NCI-H345 (cell line): ENCODE measurements at regions not wholly inside any gene's neighbourhood (a gene's known extent, or its start where the extent isn't known, plus 50 kb on each side); places are given as distances from the start of the nearest gene placed in this dataset.
A peak's percentile ranks its signal among the peaks of the same experiment; 100 is the strongest.
"Not testable (repeated sequence)": the region's sequence is repeated elsewhere in the genome, so short reads cannot be mapped to it uniquely, and the experiment has no call there.

ENCODE experiments used
- DNase-seq: peaks from one replicate; lab custom pipeline; 2025; lab: John Stamatoyannopoulos, UW

DNA sequence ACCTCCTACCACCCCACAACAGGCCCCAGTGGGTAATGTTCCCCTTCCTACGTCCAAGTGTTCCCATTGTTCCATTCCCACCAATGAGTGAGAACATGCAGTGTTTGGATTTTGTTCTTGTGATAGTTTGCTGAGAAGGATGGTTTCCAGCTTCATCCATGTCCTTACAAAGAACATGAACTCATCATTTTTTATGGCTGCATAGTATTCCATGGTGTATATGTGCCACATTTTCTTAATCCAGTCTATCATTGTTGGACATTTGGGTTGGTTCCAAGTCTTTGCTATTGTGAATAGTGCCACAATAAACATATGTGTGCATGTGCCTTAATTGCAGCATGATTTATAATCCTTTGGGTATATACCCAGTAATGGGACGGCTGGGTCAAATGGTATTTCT is 81.6 kb downstream of the P2RY10 start:
- DNase-seq = not testable (repeated sequence)

DNA sequence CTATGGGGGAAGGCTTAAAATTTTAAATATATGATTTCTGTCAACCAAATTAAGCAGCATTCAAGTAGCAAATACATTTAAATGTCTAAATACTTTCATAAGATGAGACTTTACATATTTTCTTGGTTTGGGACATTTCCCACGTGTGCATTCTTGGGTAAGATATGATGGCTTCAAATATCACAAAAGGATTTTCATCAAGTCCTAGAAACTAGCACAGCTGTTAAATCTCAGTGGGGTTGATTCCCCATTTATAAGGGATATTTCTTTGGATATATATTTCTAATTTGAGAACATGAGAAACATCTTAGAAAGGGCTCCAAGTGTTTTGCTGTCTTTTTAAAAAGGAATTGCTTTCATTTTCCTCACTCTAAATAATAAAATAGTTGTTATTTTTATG is 90.2 kb downstream of the P2RY10 start:
- no peak for DNase-seq

DNA sequence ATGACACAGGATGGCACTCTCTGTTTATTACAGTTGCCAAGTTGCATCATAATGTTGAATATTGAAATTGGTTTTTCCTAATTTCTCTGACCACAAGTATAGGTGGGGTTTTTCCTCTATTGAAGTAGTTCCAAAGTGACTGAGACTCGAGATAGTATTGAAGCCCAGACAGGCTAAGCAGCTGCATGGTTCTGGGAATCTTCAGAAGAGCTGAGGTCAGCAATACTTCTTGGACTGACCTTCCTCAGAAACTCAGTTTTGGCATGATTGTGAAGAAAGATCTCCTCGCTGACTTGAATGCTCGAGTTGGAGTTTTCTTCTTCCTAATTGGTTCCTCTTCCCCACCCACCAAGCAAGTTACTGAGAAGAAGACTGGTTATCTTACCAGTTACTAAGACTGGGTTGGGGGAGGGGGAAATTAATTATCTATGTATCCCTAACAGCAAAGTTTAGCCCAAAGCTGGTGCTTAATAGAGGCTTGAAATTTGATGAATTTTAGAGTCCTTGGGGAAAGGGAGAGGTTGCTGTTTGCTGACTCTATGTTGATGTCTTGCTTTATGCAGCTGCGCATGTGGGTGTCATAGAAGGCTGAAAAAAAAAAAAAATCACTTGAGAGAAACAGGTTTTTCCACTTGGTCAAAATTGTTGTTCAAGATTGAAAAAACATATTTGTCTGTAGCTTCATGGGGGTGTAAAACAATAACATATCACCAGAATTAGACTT is 91.1 kb downstream of the P2RY10 start:
- no peak for DNase-seq

- no peak for DNase-seq
Observed at GRCh38 chrX:79065696-79066095, 78.8 kb upstream of the GPR174 start.

GRCh38 chrX:79078114-79078513 is 66.4 kb upstream of the GPR174 start:
- no peak for DNase-seq

GRCh38 chrX:79079477-79079876 is 65.0 kb upstream of the GPR174 start:
- no peak for DNase-seq

GRCh38 chrX:79080141-79080540 is 64.3 kb upstream of the GPR174 start:
- no peak for DNase-seq

- DNase-seq = peak; percentile 0
Observed at GRCh38 chrX:79081895-79082512, 62.5 kb upstream of the GPR174 start.

DNA sequence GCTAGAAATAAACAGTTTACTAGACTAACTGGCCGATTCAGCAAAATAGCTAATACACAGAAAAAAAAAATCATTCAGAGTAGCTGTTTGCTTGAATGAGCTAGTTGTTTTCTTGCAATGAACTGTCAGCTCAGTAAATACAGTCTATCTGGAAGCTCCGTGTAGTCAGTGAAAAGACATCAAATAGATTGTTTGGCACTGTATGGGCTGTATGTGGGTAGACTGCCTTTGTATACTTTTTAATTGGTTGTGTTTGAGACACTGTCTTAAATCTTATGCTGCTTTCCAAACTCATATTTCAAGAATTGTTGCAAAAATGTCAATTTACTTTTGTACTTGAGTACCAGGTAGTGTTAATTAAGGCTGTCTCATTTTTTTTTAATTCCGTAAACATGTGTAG is 61.6 kb upstream of the GPR174 start:
- no peak for DNase-seq

DNA sequence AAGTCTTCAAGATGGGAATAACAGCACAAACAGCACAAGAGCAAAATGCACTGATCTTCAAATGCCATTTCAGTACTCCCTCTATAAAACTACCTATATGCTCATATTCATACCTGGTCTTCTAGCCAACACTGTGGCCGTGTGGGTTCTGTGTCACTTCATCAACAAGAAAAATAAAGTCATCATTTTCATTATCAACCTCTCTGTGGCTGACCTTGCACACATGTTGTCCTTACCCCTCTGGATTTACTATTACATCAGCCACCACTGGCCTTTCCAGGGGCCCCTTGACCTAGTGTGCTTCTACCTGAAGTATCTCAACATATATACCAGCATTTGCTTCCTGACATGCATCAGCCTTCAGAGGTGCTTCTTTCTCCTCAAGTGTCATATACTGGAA is 59.6 kb upstream of the GPR174 start:
- DNase-seq = no peak

DNA sequence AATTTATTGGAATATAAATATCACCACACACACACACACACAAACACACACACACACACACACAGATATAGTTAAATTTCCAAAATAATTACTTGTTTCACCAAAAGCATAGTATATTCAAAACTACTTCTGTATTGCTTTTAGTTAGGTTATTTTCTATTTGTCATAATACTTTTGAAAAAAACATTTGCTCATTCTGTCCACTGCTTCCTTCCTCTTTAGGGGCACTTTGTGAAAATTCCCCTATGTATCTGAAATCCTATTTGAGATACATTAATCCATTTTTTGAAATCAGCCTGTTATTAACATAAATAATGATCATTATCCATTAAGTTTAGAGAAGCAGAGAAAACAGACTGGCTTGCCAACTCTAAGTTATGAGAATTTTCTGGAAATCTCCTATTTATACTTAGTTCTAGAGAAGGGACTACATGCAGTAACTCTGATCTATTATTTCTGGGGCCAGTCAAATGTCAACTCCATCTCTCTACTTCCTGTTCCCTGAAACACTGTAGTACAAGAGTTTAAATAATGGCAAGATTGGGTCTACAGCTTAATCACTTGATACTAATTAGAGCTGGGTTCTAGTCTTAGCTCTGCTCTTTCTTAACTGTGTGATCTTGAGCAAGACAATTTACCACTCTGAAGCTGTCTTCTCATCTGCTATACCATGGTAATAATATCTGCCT is 54.4 kb upstream of the GPR174 start:
- DNase-seq = no peak

DNA sequence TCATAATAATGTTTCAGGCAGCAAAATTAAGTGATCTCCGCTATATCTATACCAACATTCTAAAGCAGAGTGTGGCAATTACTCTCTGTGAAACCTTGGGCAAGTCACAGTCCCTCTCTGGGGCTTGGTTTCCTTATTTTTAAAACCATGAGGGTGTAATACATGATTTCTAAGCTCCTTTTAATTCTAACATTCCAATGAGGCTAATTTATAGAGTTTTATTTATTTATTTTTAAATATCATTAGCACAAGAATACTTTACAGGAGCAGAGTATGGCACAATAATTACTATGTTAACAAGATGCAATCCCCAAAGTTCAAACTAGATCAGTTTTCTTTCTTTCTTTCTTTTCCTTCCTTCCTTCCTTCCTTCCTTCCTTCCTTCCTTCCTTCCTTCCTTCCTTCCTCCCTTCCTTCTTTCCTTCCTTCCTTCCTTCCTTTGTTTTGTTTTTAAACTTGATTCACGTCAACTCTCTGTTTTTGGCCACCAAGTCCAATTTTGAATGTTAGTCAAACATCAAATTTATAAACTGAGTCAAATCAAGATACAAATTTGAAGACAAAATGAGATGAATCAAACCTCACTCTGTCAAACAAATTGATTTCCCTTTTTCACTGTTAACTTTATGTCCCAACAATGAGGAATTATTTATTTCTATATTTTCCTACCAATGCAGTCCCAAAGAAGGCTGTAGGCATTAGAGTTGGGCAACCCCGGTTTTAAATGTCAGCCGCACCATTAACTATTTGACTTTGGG is 50.2 kb upstream of the GPR174 start:
- DNase-seq = no peak
